OCI-LY1 (cell line): ENCODE measurements at regions not wholly inside any gene's neighbourhood (a gene's known extent, or its start where the extent isn't known, plus 50 kb on each side); places are given as distances from the start of the nearest gene placed in this dataset.

Experiments
- H2AFZ ChIP-seq: fragments of 200-600 bp; sonication (generic), shearing (Covaris generic); 2 replicates; pipeline ENCODE4 v1.6.0; 2014; ENCODE audit warnings: antibody characterized with exemption, mild to moderate bottlenecking, low read length
- H3F3A ChIP-seq: fragments of 200-600 bp; sonication (generic), shearing (Covaris generic); 2 replicates; pipeline ENCODE4 v1.6.0; 2014; ENCODE audit warnings: mild to moderate bottlenecking, antibody characterized with exemption, low read length, moderate library complexity; ENCODE audit not compliant: insufficient read depth
- H3K27ac ChIP-seq: fragments of 200-600 bp; sonication (generic); 2 replicates; pipeline ENCODE4 v1.5.1; 2014; ENCODE audit warnings: low read length, mixed run types, mild to moderate bottlenecking, low read depth; ENCODE audit not compliant: poor library complexity, severe bottlenecking
- H3K27me3 ChIP-seq: fragments of 200-600 bp; sonication (generic); 2 replicates; pipeline ENCODE4 v1.6.0; 2014; ENCODE audit warnings: antibody characterized with exemption, mild to moderate bottlenecking, low read length, moderate library complexity; ENCODE audit not compliant: insufficient read depth
- H3K36me3 ChIP-seq: fragments of 200-600 bp; sonication (generic); 2 replicates; pipeline ENCODE4 v1.6.1; 2014; ENCODE audit warnings: mild to moderate bottlenecking, antibody characterized with exemption, low read length, moderate library complexity, mixed read lengths; ENCODE audit not compliant: insufficient read depth
- H3K4me1 ChIP-seq: fragments of 200-600 bp; sonication (generic); 2 replicates; pipeline ENCODE4 v1.5.1; 2014; ENCODE audit warnings: mild to moderate bottlenecking, low read length, moderate library complexity; ENCODE audit not compliant: insufficient read depth, severe bottlenecking
- H3K4me2 ChIP-seq: fragments of 200-600 bp; sonication (generic), shearing (Covaris generic); 2 replicates; pipeline ENCODE4 v1.6.1; 2014; ENCODE audit warnings: low read length
- H3K4me3 ChIP-seq: fragments of 200-600 bp; sonication (generic); 2 replicates; pipeline ENCODE4 v1.5.1; 2014; ENCODE audit warnings: low read length, low read depth, mild to moderate bottlenecking, mixed read lengths; ENCODE audit not compliant: poor library complexity, severe bottlenecking
- H3K79me2 ChIP-seq: fragments of 200-600 bp; shearing (Covaris generic); 2 replicates; pipeline ENCODE4 v1.6.1; 2016; ENCODE audit warnings: mixed run types, low read length, mixed read lengths; ENCODE audit not compliant: insufficient read depth
- H3K9ac ChIP-seq: fragments of 200-600 bp; sonication (generic), shearing (Covaris generic); 2 replicates; pipeline ENCODE4 v1.6.1; 2014; ENCODE audit warnings: mild to moderate bottlenecking, low read length, mixed read lengths
- H3K9me2 ChIP-seq: fragments of 200-600 bp; sonication (generic), shearing (Covaris generic); 2 replicates; pipeline ENCODE4 v1.6.1; 2014; ENCODE audit warnings: low read depth, mild to moderate bottlenecking, low read length, mixed read lengths
- H3K9me3 ChIP-seq: fragments of 200-600 bp; shearing (Covaris generic); 2 replicates; pipeline ENCODE4 v1.6.1; 2014; ENCODE audit warnings: low read length, mixed read lengths
- H4K20me1 ChIP-seq: fragments of 200-600 bp; sonication (generic), shearing (Covaris generic); 2 replicates; pipeline ENCODE4 v1.6.0; 2016; ENCODE audit warnings: mild to moderate bottlenecking, low read length; ENCODE audit not compliant: insufficient read depth
- EZH2 ChIP-seq: fragments of 200-600 bp; sonication (generic), shearing (Covaris generic); IDR thresholded peaks from 2 replicates; pipeline ENCODE4 v1.8.0; 2017; ENCODE audit warnings: borderline replicate concordance, mixed run types, mild to moderate bottlenecking, antibody characterized with exemption, low read length, moderate library complexity, mixed read lengths
- TF ChIP-seq, protein P1 (sequence below): fragments of 200-600 bp; sonication (generic), shearing (Covaris generic); IDR thresholded peaks from 2 replicates; pipeline ENCODE4 v1.5.1; 2017; ENCODE audit warnings: mild to moderate bottlenecking, antibody characterized with exemption, low read length, moderate library complexity, mixed read lengths

DNA sequence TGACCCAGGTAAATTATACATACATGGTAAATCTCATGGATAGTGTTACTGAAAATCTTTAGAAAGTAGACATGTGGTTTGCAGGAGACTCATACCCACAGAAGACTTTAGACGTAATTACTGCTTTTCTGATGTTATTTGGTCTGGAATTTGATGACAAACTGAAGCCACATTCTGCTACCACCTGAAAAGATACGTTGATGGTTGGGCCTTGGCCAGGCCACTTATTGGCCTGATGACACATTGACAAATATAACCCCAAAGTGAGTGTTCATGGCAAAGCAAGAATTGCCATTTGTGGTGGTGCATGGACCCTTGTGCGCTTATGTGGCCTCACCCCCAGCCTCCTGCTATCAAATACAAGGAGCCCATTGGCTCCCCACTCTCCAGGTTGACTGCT, 155.6 kb downstream of the METTL4 start:
- Histone ChIP-seq H4K20me1 (no peaks in the 10 kb centered on the region), H3K4me2 (no peak overlapping the region), H3K36me3 (no peaks in the 10 kb centered on the region), H3K4me1 (no peaks in the 10 kb centered on the region), H3K4me3 (no peak overlapping the region), H3K9me2 (no peaks in the 10 kb centered on the region), H3K27ac (no peak overlapping the region), H3K9ac (no peak overlapping the region), H3K9me3 (no peaks in the 10 kb centered on the region), H3K79me2 (no peaks in the 10 kb centered on the region), H3K27me3 (no peaks in the 10 kb centered on the region), H3F3A (no peaks in the 10 kb centered on the region), H2AFZ (no peak overlapping the region)
- no peak for TF ChIP-seq EZH2
- TF ChIP-seq, protein P1, sequence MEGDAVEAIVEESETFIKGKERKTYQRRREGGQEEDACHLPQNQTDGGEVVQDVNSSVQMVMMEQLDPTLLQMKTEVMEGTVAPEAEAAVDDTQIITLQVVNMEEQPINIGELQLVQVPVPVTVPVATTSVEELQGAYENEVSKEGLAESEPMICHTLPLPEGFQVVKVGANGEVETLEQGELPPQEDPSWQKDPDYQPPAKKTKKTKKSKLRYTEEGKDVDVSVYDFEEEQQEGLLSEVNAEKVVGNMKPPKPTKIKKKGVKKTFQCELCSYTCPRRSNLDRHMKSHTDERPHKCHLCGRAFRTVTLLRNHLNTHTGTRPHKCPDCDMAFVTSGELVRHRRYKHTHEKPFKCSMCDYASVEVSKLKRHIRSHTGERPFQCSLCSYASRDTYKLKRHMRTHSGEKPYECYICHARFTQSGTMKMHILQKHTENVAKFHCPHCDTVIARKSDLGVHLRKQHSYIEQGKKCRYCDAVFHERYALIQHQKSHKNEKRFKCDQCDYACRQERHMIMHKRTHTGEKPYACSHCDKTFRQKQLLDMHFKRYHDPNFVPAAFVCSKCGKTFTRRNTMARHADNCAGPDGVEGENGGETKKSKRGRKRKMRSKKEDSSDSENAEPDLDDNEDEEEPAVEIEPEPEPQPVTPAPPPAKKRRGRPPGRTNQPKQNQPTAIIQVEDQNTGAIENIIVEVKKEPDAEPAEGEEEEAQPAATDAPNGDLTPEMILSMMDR = no peak

GRCh38 chr18:2417861-2418610, 153.3 kb downstream of the METTL4 start:
- Histone ChIP-seq H4K20me1 (no peaks in the 10 kb centered on the region), H3K4me1 (no peaks in the 10 kb centered on the region), H3K27me3 (no peaks in the 10 kb centered on the region), H3K27ac (no peak overlapping the region), H3F3A (no peaks in the 10 kb centered on the region), H3K9me3 (no peaks in the 10 kb centered on the region), H3K4me2 (no peak overlapping the region), H3K9me2 (no peaks in the 10 kb centered on the region), H3K4me3 (no peak overlapping the region), H3K36me3 (no peaks in the 10 kb centered on the region), H3K79me2 (no peaks in the 10 kb centered on the region), H2AFZ (no peak overlapping the region), H3K9ac (no peak overlapping the region)
- no peak for TF ChIP-seq EZH2
- TF ChIP-seq, protein P1 = no peak

DNA sequence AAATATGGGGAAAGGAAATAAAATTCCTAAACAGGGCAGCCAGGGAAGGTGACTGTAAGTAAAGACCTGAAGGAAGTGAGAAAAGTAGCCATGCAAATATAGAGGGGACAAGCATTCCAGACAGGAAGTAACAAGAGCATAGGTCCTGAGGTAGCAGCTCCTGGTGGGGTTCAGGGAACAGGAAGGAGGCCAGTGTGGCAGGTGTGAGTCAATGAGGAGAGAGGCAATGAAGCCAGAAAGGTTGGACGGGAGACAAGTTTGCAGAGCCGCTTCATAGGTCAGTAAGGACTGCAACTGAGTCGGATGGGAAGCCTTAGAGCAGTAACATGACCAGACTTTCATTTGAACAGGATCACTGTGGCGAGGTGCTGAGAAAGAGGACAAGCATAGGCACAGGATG, 150.9 kb downstream of the METTL4 start:
- Histone ChIP-seq H4K20me1 (no peaks in the 10 kb centered on the region), H3K36me3 (no peaks in the 10 kb centered on the region), H3K27me3 (no peaks in the 10 kb centered on the region), H2AFZ (no peak overlapping the region), H3K9me2 (no peaks in the 10 kb centered on the region), H3K9ac (no peak overlapping the region), H3F3A (no peaks in the 10 kb centered on the region), H3K9me3 (no peaks in the 10 kb centered on the region), H3K4me3 (no peak overlapping the region), H3K4me1 (no peaks in the 10 kb centered on the region), H3K79me2 (no peaks in the 10 kb centered on the region), H3K27ac (no peak overlapping the region), H3K4me2 (no peak overlapping the region)
- TF ChIP-seq, protein P1 = no peak
- no peak for TF ChIP-seq EZH2
